GM23338 (cell line): ENCODE measurements at regions not wholly inside any gene's neighbourhood (a gene's known extent, or its start where the extent isn't known, plus 50 kb on each side); places are given as distances from the start of the nearest gene placed in this dataset.

ENCODE experiments used
- ATAC-seq: fragments of 200-7000 bp; cut with Tn5 transposase; 3 replicates; pipeline ENCODE4 v1.9.1; 2020
- DNase-seq: peaks from one replicate; pipeline ENCODE4 v3.0.0-alpha.2; 2015; ENCODE audit warnings: low spot score
- H2AFZ ChIP-seq: fragments of 200-600 bp; sonication (generic); 2 replicates; pipeline ENCODE4 v1.8.0; 2016; ENCODE audit warnings: antibody characterized with exemption, mild to moderate bottlenecking, moderate library complexity
- H3F3A ChIP-seq: fragments of 200-600 bp; sonication (generic); replicated peaks from 2 replicates; pipeline ENCODE4 v1.8.0; 2017; ENCODE audit warnings: antibody characterized with exemption, mixed run types, low read depth
- H3K27ac ChIP-seq: fragments of 200-600 bp; sonication (generic); 2 replicates; pipeline ENCODE4 v1.6.1; 2016; ENCODE audit warnings: low read depth
- H3K27me3 ChIP-seq: fragments of 200-600 bp; sonication (generic); 2 replicates; pipeline ENCODE4 v1.8.0; 2016; ENCODE audit warnings: mild to moderate bottlenecking, mixed run types, moderate library complexity; ENCODE audit not compliant: insufficient read depth
- H3K36me3 ChIP-seq: fragments of 200-600 bp; sonication (generic); 2 replicates; pipeline ENCODE4 v1.8.0; 2016; ENCODE audit warnings: mild to moderate bottlenecking; ENCODE audit not compliant: insufficient read depth
- H3K4me1 ChIP-seq: fragments of 200-600 bp; sonication (generic); 2 replicates; pipeline ENCODE4 v1.8.0; 2016; ENCODE audit warnings: mild to moderate bottlenecking, moderate library complexity; ENCODE audit not compliant: insufficient read depth
- H3K4me2 ChIP-seq: fragments of 200-600 bp; sonication (generic); 2 replicates; pipeline ENCODE4 v1.7.1; 2017; ENCODE audit warnings: mixed run types
- H3K4me3 ChIP-seq: fragments of 200-600 bp; sonication (generic); 2 replicates; pipeline ENCODE4 v1.6.1; 2016; ENCODE audit warnings: mixed run types
- H3K79me2 ChIP-seq: fragments of 200-600 bp; sonication (generic); replicated peaks from 2 replicates; pipeline ENCODE4 v1.8.0; 2017; ENCODE audit warnings: mild to moderate bottlenecking; ENCODE audit not compliant: insufficient read depth
- H3K9me2 ChIP-seq: fragments of 200-600 bp; sonication (generic); 2 replicates; pipeline ENCODE4 v1.8.0; 2017; ENCODE audit not compliant: insufficient read depth
- H4K20me1 ChIP-seq: fragments of 200-600 bp; sonication (generic); replicated peaks from 2 replicates; pipeline ENCODE4 v1.8.0; 2017; ENCODE audit warnings: mild to moderate bottlenecking; ENCODE audit not compliant: insufficient read depth
- H3K27ac Mint-ChIP-seq: 2 replicates; pipeline ENCODE4 v1.8.0; 2020; ENCODE audit warnings: inconsistent platforms, mild to moderate bottlenecking, moderate library complexity, mixed read lengths
- H3K27me3 Mint-ChIP-seq: 3 replicates; pipeline ENCODE4 v1.8.0; 2022; ENCODE audit warnings: low read depth, mild to moderate bottlenecking, moderate library complexity, mixed read lengths, inconsistent platforms; ENCODE audit not compliant: insufficient read depth, poor library complexity
- H3K36me3 Mint-ChIP-seq: 3 replicates; pipeline ENCODE4 v1.8.0; 2021; ENCODE audit warnings: low read depth, mild to moderate bottlenecking, inconsistent platforms, moderate library complexity, mixed read lengths
- H3K4me1 Mint-ChIP-seq: 3 replicates; pipeline ENCODE4 v1.8.0; 2020; ENCODE audit warnings: mild to moderate bottlenecking, inconsistent platforms, mixed read lengths
- H3K4me3 Mint-ChIP-seq: 3 replicates; pipeline ENCODE4 v1.8.0; 2021; ENCODE audit warnings: moderate library complexity, mild to moderate bottlenecking, inconsistent platforms, mixed read lengths
- H3K9me3 Mint-ChIP-seq: 3 replicates; pipeline ENCODE4 v1.8.0; 2020; ENCODE audit warnings: moderate library complexity, mild to moderate bottlenecking, inconsistent platforms, mixed read lengths
- CREB1 ChIP-seq: fragments of 250-450 bp; sonication (Bioruptor Pico); IDR thresholded peaks from 2 replicates; pipeline ENCODE4 v1.5.0; 2020; ENCODE audit warnings: low read depth, mild to moderate bottlenecking, moderate library complexity
- ETS1 ChIP-seq: IDR thresholded peaks from 2 replicates; pipeline ENCODE4 v1.6.1; 2016; ENCODE audit warnings: antibody characterized with exemption
- EZH2phosphoT487 ChIP-seq: fragments of 200-600 bp; sonication (generic); IDR thresholded peaks from one replicate; pipeline ENCODE4 v1.8.1; 2018; ENCODE audit warnings: antibody characterized with exemption; ENCODE audit not compliant: unreplicated experiment
- NANOG ChIP-seq: IDR thresholded peaks from 2 replicates; pipeline ENCODE4 v1.6.1; 2016; ENCODE audit warnings: antibody characterized with exemption, borderline replicate concordance
- POLR2AphosphoS5 ChIP-seq: IDR thresholded peaks from 2 replicates; pipeline ENCODE4 v1.6.1; 2016; ENCODE audit warnings: antibody characterized with exemption, low read depth
- REST ChIP-seq: IDR thresholded peaks from one replicate; pipeline ENCODE4 v1.6.1; 2018; ENCODE audit warnings: antibody characterized with exemption; ENCODE audit not compliant: unreplicated experiment
- STAT1 ChIP-seq: IDR thresholded peaks from one replicate; pipeline ENCODE4 v1.6.1; 2016; ENCODE audit warnings: antibody characterized with exemption; ENCODE audit not compliant: unreplicated experiment
- ZNF114 ChIP-seq: fragments of 250-450 bp; sonication (Bioruptor Pico); IDR thresholded peaks from 2 replicates; pipeline ENCODE4 v1.5.0; 2020; ENCODE audit warnings: mild to moderate bottlenecking, moderate library complexity
- ZNF331 ChIP-seq: fragments of 250-450 bp; sonication (Bioruptor Pico); IDR thresholded peaks from 2 replicates; pipeline ENCODE4 v1.5.0; 2020; ENCODE audit warnings: low read depth, mild to moderate bottlenecking, moderate library complexity
- ZNF462 ChIP-seq: fragments of 250-450 bp; sonication (Bioruptor Pico); IDR thresholded peaks from 2 replicates; pipeline ENCODE4 v1.5.0; 2020; ENCODE audit warnings: mild to moderate bottlenecking, moderate library complexity

GRCh38 chr6:40326714-40327421 is 260.3 kb downstream of the LRFN2 start:
- Histone ChIP-seq H3K4me2 (no peak overlapping the region), H3K79me2 (no peaks in the 10 kb centered on the region), H4K20me1 (no peaks in the 10 kb centered on the region), H3K27me3 (no peaks in the 10 kb centered on the region), H3F3A (peaks cover 17% of the 10 kb centered on the region; the same call in 1 of the 2 replicates), H2AFZ (no peak overlapping the region), H3K4me1 (peaks cover 42% of the 10 kb centered on the region), H3K4me3 (no peak overlapping the region), H3K27ac (no peak overlapping the region), H3K36me3 (no peaks in the 10 kb centered on the region), H3K9me2 (peaks cover under 1% of the 10 kb centered on the region; the same call in 1 of the 2 replicates)
- H3K9me3 Mint-ChIP-seq: no peaks in the 10 kb centered on the region
- no peak overlapping the region; the same call in 2 of the 3 replicates for H3K4me3 Mint-ChIP-seq
- H3K27ac Mint-ChIP-seq: no peak overlapping the region
- DNase-seq: no peak
- peaks cover 64% of the 10 kb centered on the region for H3K4me1 Mint-ChIP-seq
- no peaks in the 10 kb centered on the region for H3K36me3 Mint-ChIP-seq
- ATAC-seq: no peak
- H3K27me3 Mint-ChIP-seq: peaks cover 6% of the 10 kb centered on the region
- no peak for TF ChIP-seq STAT1
- TF ChIP-seq ETS1: no peak
- TF ChIP-seq ZNF114 (CRISPR knock-in tag): no peak
- TF ChIP-seq REST: no peak
- no peak for TF ChIP-seq ZNF331
- no peak for TF ChIP-seq CREB1
- TF ChIP-seq NANOG: no peak
- no peak for TF ChIP-seq ZNF462 (CRISPR knock-in tag)
- no peak for TF ChIP-seq EZH2phosphoT487
- no peak for TF ChIP-seq POLR2AphosphoS5
